ENCODE measurements at regions not wholly inside any gene's neighbourhood (a gene's known extent, or its start where the extent isn't known, plus 50 kb on each side); places are given as distances from the start of the nearest gene placed in this dataset.

- DNase-seq: no peak
Observed at GRCh38 chr10:4730998-4731397, 95.0 kb upstream of the AKR1E2 start.

DNA sequence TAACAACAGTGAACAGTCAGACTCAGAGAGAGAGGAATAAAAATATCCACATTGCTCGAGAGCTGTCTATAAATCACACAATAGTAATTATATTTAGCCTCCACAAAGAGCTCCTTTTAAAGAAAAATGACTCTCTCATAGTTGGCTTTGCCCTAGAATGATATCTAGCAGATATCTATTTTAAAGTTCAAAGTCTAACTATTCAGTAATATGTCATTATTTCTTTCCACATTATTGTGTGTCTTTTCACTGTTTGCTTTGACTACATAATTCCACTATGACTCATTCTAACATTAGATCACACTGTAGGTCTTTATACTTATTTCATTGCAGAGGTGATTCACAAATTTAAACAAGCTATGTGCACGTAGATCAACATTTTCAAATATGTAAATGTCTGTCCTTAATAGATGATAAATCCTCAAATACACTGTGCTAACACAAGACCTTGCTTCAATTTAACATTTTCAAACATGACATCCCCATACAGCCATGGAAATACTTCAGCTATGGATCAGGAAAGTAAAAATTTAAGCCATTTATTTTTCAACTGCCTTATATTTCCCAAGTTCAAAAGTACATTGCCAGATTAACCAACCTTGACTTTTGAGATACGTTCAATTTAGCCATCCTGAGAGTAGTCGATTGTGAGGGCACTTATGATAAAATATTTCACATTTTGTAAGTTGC is 99.9 kb upstream of the AKR1E2 start:
- no peak for DNase-seq

- DNase-seq: no peak
Observed at GRCh38 chr10:4723860-4724259, 102.1 kb upstream of the AKR1E2 start.

GRCh38 chr10:4721999-4722753 is 103.8 kb upstream of the AKR1E2 start:
- DNase-seq: no peak

DNA sequence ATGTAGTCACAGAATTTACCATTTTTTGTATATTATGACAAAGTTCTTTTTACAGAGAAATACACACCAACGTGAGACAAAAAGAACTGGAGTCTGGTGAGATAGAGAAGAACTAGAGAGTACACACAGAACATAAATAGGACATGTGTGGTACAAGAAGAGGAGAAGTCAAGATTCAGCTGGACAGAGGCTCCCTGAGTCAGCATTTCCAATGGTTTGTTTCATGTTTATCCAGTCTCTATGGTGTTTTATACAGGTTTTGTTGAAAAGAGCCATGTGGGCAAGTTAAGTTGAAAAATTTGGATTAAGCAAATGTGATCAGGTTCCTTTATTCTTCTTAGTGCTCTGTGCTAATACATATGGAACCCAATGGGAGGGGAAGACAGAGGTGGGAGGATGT is 105.5 kb upstream of the AKR1E2 start:
- DNase-seq: no peak

DNA sequence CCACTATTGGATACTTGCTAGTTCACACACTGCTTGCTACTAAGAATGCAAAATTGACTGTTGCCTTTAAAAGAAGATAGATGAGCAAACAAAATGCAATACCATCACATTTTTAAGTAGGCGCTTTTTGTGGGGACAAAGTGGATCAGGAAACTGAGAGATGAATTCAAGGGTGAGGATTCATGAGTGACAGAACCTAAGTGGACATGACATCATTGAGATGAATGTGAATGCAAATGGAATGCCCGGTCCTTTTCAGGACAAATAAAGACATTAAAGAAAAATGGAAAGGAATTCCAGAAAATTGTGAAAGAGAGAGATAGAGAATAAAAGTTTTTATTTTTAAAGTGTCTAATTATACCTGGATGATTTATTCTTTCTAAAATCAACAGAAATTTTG is 106.3 kb upstream of the AKR1E2 start:
- no peak for DNase-seq

DNA sequence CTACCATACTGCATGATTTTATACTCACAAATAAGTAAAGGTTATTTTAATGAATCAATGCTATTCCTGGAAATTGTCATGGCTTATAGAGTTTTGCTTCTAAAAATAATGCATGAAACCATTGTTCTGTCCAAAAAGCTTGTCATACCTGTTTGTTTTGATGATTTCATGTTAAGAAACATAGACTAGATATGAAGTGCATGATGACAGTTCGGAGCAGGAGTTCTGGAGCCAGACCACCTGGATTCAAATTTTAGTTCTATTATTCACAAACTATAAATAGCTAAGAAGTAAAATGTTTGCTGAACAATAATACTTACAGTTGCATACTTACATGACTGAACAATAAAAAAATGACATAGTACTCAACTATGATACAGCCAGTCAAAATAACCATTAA is 107.0 kb upstream of the AKR1E2 start:
- DNase-seq: no peak

- no peak for DNase-seq
Observed at GRCh38 chr10:4718544-4718943, 107.5 kb upstream of the AKR1E2 start.

DNA sequence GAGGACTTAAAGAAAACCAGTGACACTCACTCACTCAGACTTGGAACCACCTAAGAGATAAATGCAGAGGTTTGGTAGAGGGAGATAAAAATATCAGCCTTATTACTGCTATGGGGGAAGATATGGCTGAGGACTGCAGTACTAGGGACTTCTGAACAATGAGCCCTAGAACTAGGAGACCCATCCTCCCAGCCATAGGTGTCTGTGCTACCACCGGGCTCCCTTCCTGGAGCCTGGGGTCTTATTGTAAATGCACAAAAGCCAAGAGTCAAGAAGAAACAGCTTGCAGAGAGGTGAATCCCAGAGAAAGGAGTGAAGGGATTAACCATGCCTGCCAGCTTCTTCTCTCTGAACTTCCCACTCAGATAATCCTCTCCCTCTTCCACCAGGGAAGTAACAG is 108.3 kb upstream of the AKR1E2 start:
- no peak for DNase-seq

DNA sequence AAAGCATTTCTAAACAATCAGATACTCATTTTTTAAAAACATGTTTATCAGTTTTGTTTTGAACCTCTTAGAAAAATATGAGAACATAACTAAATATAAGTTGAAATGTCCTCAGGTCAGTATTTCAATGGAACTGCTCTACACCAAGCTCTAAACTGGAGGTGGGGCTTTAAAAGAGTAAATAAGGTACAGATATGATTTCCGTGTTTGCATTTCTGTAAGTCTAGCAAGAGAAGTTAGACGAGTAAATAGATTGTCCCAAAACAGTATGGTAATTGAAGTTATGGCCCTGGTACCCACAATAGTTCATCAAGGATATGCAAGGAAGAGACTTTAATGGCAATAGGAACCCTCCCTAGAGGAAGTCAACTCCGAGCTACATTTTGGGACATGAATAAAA is 115.1 kb upstream of the AKR1E2 start:
- no peak for DNase-seq

- no peak for DNase-seq
Observed at GRCh38 chr10:4708123-4708759, 117.8 kb upstream of the AKR1E2 start.

- DNase-seq: no peak
Observed at GRCh38 chr10:4707221-4707620, 118.8 kb upstream of the AKR1E2 start.

GRCh38 chr10:4704034-4704545 is 121.9 kb upstream of the AKR1E2 start:
- no peak for DNase-seq

DNA sequence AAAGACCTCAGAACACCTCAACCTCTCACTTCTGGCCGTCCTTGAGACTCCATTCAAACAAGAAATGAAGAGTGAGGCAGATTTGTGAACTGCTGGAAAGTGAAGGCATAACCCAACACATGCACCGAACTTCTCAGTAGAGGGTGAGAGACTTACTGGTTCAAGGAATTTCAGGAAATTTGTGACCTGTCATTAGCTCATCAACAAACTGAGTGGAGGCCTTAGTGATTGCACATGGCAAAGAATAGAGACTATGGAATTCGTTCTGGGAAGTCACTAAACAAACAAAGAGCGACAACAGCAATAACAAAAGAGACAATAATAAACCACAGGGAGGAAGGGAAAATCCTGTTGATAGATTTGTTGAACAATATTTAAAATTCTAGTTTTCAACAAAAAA is 125.0 kb upstream of the AKR1E2 start:
- no peak for DNase-seq

- no peak for DNase-seq
Observed at GRCh38 chr10:4699950-4700730, 125.9 kb upstream of the AKR1E2 start.

- no peak for DNase-seq
Observed at GRCh38 chr10:4698075-4698474, 127.9 kb upstream of the AKR1E2 start.

DNA sequence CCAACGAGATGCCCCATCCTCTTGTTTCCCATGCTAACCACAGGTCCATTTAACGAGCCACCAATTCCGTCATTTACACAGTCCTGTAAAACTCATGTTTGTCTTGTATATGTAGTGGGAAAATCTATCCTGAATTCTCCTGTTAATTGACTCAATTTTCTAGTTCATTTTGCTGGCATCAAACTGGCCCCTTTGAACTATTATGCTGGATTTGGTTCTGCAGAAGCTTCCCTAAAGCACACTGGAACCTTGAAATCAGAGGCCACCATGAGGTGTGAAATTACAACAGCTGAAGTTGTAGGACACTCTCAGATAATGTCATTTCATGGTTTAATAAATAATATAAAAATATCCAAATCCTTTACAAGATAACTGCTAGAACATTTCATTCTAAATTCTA is 129.8 kb upstream of the AKR1E2 start:
- no peak for DNase-seq

- DNase-seq: no peak
Observed at GRCh38 chr10:4693967-4694366, 132.0 kb upstream of the AKR1E2 start.

DNA sequence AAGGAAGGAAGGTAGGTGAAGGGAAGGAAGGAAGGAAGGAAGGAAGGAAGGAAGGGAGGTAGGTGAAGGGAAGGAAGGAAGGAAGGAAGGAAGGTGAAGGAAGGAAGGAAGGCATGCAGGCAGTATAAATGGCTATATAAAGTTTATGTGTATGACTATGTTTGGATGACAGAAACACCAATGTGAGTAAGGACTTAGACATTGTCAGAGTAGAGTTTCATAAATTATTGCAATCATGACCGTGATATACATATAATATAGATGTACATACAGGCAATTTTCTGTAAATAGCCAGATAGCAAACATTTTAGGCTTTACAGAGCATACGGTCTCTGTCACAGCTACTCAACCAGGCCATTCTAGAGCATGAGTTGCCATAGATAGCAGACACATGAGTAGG is 133.8 kb upstream of the AKR1E2 start:
- DNase-seq: no peak

GRCh38 chr10:4691776-4692175 is 134.2 kb upstream of the AKR1E2 start:
- no peak for DNase-seq

DNA sequence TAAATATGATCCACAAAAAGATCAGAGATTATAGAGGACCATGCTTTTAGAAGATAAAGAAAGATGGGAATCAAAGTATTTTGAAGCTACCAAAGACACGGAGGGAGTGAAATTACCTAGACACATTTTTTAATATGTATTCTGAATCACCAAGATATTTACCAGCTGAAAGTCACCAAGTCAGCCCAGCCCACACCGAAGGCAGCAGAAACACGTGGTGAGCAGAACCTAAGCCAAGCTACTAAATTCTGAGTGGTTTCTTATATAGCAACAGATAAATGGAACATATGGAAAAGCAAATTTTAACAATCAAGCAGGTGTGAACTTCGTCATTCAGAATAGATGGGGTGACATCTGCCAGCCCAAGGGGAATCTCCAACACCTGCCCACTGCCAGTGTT is 134.7 kb upstream of the AKR1E2 start:
- no peak for DNase-seq

DNA sequence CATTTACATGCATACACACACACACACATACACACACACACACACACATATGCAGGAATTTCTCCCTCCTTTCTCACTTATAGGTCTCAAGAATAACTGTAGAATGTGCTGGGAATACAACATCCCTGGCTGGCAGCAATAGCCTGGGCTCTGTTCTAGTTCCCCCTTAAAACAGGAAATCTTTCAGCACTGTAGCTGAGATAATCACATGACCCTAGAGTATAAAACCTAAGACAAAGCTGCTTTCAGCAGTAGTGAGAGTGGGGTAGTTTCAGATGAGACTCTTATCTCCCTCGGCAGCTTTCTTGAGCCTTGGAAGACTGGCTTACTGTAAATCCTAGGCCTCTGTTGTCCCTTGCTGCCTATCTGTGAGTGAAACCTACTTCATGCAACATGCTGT is 137.4 kb upstream of the AKR1E2 start:
- DNase-seq: no peak

DNA sequence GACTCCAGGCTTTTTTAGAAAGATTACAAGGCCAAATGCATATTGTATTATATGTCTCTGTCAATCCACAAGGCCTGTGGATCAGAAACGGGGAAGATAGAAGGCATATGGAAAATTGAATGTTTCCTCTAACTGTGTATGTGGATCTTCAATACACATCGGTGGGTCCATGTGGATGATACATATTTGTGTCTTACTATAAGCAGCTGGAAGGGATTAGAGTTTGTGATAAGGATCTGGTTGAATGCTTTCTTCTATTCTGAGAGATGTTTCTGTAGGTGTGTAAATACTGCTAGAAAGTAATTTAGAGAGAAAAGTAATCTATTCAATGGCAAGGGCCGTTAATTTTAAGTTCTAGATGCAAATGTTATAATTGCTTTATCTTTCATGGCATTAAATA is 137.8 kb upstream of the AKR1E2 start:
- DNase-seq: no peak
